Astrocyte of the spinal cord (primary cell): ENCODE measurements at regions not wholly inside any gene's neighbourhood (a gene's known extent, or its start where the extent isn't known, plus 50 kb on each side); places are given as distances from the start of the nearest gene placed in this dataset.

Source experiments
- DNase-seq: peaks from one replicate; pipeline ENCODE4 v3.0.0; 2011; ENCODE audit warnings: low read depth, low spot score
- H3K4me3 ChIP-seq: 2 replicates; pipeline ENCODE4 v1.5.1; 2011; ENCODE audit warnings: low read depth, mild to moderate bottlenecking, low read length, moderate library complexity
- CTCF ChIP-seq: IDR thresholded peaks from 2 replicates; pipeline ENCODE4 v1.5.1; 2012; ENCODE audit warnings: low read depth, mild to moderate bottlenecking, low read length, inconsistent platforms
- in situ Hi-C: cut with HindIII; loops from 2 replicates; pipeline ENCODE4 v1.10.0; 2017; ENCODE audit warnings: low sequenced_read_pairs

GRCh38 chr6:151698931-151699700 is 108.4 kb upstream of the ESR1 start:
- H3K4me3 ChIP-seq: no peak overlapping the region
- DNase-seq: no peak
- in situ Hi-C loops: no loop called here
- no peak for TF ChIP-seq CTCF

GRCh38 chr6:151699719-151700118 is 107.8 kb upstream of the ESR1 start:
- TF ChIP-seq CTCF: no peak
- H3K4me3 ChIP-seq: no peak overlapping the region
- DNase-seq: no peak
- in situ Hi-C loops: no loop called here

- DNase-seq: no peak
- H3K4me3 ChIP-seq: no peak overlapping the region
- in situ Hi-C loops: no loop called here
- TF ChIP-seq CTCF: no peak
Measured at GRCh38 chr6:151701911-151702562, 105.4 kb upstream of the ESR1 start.

DNA sequence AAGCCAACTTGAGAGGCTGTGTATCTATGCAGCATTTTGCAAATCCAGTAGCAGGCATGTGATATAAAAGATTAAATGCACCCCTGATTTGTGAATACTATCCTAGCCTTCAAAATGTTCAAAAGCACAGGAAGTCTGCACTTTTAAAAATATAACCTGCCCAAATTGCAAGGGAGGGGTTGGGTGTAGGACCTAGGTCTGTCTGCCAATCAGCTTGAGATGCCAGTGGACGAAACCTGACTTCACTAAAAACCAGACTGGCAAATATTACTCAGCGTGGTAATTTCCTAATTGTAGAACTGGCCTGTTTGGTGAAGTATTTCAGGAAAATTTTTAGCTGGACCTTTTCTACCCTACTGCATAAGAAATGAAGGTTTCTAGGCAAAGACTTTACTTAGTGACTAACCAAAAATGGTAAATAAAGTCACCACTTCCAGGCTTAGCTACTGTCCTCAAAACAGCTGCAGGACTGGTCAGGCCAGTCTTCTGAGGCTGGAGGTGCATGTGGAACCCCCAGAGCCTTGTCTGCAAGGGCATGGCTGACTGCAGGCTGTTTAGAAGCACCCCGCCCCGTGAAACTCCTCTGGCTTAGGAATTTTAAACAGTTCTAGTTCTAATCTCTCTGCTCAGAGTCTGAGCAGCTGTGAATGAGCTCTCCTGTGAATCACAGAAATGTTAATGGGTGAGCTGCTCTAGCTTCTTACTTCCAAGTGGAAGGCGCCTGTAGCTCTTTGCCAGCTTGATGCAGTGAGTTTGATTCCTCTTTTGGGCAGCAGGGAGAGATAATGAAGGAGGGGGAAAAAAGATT is 104.4 kb upstream of the ESR1 start:
- no peak for DNase-seq
- in situ Hi-C loops: no loop called here
- TF ChIP-seq CTCF: no peak
- no peak overlapping the region for H3K4me3 ChIP-seq

DNA sequence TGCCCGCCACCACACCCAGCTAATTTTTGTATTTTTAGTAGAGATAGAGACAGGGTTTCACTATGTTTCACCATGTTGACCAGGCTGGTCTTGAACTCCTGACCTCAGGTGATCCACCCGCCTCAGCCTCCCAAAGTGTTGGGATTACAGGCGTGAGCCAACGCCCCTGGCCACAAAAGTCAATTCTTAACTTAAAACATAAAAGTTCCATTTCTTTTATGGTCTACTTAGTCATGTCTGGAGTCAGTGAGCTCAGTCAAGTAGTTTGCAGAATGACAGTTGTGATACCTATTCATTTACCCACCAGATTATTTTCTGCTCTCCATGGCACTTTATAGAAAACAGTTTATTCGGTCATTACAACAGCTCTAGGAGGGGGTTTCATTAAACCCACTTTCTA is 103.1 kb upstream of the ESR1 start:
- no peak for TF ChIP-seq CTCF
- H3K4me3 ChIP-seq: no peak overlapping the region
- in situ Hi-C loops: no loop called here
- DNase-seq: no peak

DNA sequence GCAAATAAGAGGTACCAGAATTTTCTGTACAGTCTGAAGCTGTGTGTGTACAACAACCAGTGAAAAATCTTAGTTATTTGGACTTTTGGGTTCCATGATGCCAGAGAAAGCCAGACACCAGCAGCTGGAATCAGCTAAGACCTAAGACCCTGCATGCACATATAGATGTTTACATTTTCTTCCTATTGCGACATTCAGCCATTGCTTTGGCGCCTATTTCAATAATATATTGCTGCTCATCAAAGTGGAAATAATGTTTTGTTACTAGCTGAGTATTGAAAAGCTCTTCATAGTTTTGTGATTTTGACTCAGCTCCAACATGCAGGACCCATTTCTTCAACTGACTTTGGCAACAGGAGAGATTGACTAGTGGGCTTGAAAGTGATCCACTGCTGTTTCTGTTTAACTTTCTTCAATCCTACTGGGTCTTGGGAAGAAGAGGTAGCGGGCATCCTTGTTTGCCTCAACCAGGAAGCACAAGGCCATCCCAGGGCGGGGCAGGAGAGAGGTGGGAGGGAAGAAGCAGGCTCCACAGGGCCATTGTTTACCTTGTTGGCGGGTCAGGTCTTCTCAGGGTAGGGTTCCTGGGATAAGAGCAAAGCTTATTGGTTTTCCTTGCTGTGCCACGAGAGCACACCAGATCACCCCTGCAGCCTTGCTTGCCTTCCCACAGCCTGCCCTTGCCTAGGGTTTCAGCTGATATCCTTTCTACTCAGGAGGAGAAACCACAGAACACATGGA is 101.3 kb upstream of the ESR1 start:
- no peak for TF ChIP-seq CTCF
- H3K4me3 ChIP-seq: no peak overlapping the region
- DNase-seq: no peak
- in situ Hi-C loops: no loop called here
